DND-41 (cell line): ENCODE measurements at regions not wholly inside any gene's neighbourhood (a gene's known extent, or its start where the extent isn't known, plus 50 kb on each side); places are given as distances from the start of the nearest gene placed in this dataset.

Experiments
- CTCF ChIP-seq: IDR thresholded peaks from 2 replicates; pipeline ENCODE4 v1.5.1; 2012; ENCODE audit warnings: borderline replicate concordance, low read length, moderate library complexity, mild to moderate bottlenecking; ENCODE audit not compliant: poor library complexity, severe bottlenecking; ENCODE audit errors: extremely low read depth
- EZH2 ChIP-seq: IDR thresholded peaks from 3 replicates; pipeline ENCODE4 v1.6.1; 2012; ENCODE audit warnings: borderline replicate concordance, low read depth, mild to moderate bottlenecking, moderate library complexity, low read length, inconsistent platforms; ENCODE audit not compliant: severe bottlenecking

DNA sequence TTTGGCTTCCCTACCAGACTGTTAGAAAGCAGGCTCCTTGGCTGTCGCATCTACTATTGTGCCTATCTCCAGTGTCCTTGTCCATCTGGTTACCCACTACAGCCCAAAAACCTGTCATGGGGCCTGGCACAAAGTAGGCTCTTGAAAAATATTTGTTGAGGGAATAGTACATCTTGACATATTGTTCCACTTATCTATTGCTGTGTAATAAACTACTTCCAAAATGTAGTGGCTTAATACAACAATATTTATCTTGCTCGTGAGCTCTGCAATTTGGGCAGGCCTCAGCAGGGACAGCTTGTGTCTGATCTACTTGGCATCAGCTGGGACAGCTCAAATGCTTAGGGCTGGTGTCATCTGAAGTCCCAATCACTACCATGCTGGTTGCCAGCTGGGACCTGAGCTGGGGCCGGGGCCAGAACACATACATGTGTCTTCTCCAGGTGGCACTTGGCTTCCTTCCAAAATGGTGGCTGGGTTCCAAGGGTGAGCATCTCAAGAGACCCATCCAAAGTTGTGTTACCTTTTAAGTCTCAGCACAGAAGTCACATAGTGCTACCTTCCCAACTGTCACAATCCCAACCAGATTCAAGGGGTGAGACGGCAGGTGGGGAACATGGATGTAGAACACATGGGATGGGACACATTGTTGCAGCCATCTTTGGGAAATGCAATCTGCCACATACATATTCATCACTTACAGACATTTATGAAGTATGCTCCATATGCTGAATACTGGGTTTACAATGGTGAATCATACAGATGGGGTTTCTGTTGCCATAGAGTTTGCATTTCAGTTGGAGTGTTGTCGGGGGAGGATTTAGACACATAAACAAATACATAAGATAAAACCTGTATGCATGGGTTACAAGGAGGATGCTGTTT, 134.2 kb downstream of the FOXI3 start:
- TF ChIP-seq CTCF (no peak), EZH2 (no peak)
